HCT116 (cell line): ENCODE measurements at regions not wholly inside any gene's neighbourhood (a gene's known extent, or its start where the extent isn't known, plus 50 kb on each side); places are given as distances from the start of the nearest gene placed in this dataset.

Source experiments
- ATAC-seq: fragments of 200-7000 bp; cut with Tn5 transposase; 2 replicates; pipeline ENCODE4 v1.9.1; 2020; ENCODE audit warnings: mild to moderate bottlenecking, moderate library complexity
- BruUV-seq: library from RNA; stranded (reverse); fragments of 400-500 nt; replicated peaks from 2 replicates; lab custom pipeline; 2021; lab: Mats Ljungman, UMichigan
- CTCF ChIA-PET: fragments of 300-600 bp; sonication (Branson Sonifier 250); formaldehyde crosslinking; loops from one replicate; lab custom pipeline; 2021; ENCODE audit warnings: antibody characterized with exemption; lab: Charles Lee
- POLR2A ChIA-PET: fragments of 300-600, 350-600 bp; sonication (Branson Sonifier 250); formaldehyde crosslinking; loops from one replicate; lab custom pipeline; 2021; ENCODE audit warnings: antibody characterized with exemption; lab: Charles Lee
- RAD21 ChIA-PET, 2 experiments: fragments of 300-600 bp; sonication (Branson Sonifier 250); formaldehyde crosslinking; loops; one replicate each; lab custom pipeline; 2023; ENCODE audit warnings: low total read pairs in 2 of 2; ENCODE audit not compliant: uncharacterized antibody in 2 of 2, unreplicated experiment in 2 of 2, low non-redundant PET in 1 of 2; lab: Charles Lee
- DNase-seq: peaks from one replicate; pipeline ENCODE4 v3.0.0-alpha.2; 2010; ENCODE audit warnings: low read depth, low spot score
- H2AFZ ChIP-seq: fragments of 200-600 bp; shearing (Covaris generic), sonication (generic); 2 replicates; pipeline ENCODE4 v1.6.1; 2017; ENCODE audit warnings: low read depth, mixed run types, mixed read lengths, antibody characterized with exemption, low read length; ENCODE audit not compliant: poor library complexity, severe bottlenecking
- H3K27ac ChIP-seq: 2 replicates; pipeline ENCODE4 v1.5.1; 2012; ENCODE audit warnings: low read depth, low read length
- H3K27me3 ChIP-seq: fragments of 200-600 bp; sonication (generic); 2 replicates; pipeline ENCODE4 v1.6.1; 2016; ENCODE audit warnings: mixed run types, low read length, mixed read lengths; ENCODE audit not compliant: insufficient read depth
- H3K36me3 ChIP-seq, 2 experiments: fragments of 200-500 bp in 1 of 2; fragments of 200-600 bp in 1 of 2; sonication (Bioruptor generic) in 1 of 2; sonication (generic) in 1 of 2; 2 replicates each; pipeline versions ENCODE4 v1.5.1 to v1.6.1; 2014 to 2016; ENCODE audit warnings: low read length in 2 of 2, inconsistent platforms in 1 of 2, mixed read lengths in 1 of 2, mixed run types in 1 of 2; ENCODE audit not compliant: insufficient read depth in 2 of 2, control insufficient read depth in 1 of 2
- H3K4me1 ChIP-seq, 2 experiments: fragments of 200-600 bp in 1 of 2; sonication (generic) in 1 of 2; 2 replicates each; pipeline versions ENCODE4 v1.5.1 to v1.6.1; 2012 to 2017; ENCODE audit warnings: low read length in 2 of 2, inconsistent platforms in 1 of 2, mild to moderate bottlenecking in 1 of 2, mixed read lengths in 1 of 2, mixed run types in 1 of 2, moderate library complexity in 1 of 2; ENCODE audit not compliant: insufficient read depth in 2 of 2, control insufficient read depth in 1 of 2
- H3K4me2 ChIP-seq: fragments of 200-600 bp; sonication (generic); 2 replicates; pipeline ENCODE4 v1.6.1; 2017; ENCODE audit warnings: mixed run types, low read length, mixed read lengths
- H3K4me3 ChIP-seq, 2 experiments: fragments of 200-600 bp in 1 of 2; sonication (generic) in 1 of 2; replicated peaks in 1 of 2; 2 replicates each; pipeline ENCODE4 v1.5.1; 2011 to 2016; ENCODE audit warnings: low read length in 2 of 2, control low read depth in 1 of 2, low read depth in 1 of 2, mild to moderate bottlenecking in 1 of 2, mixed read lengths in 1 of 2, mixed run types in 1 of 2
- H3K79me2 ChIP-seq: fragments of 200-600 bp; sonication (generic); 2 replicates; pipeline ENCODE4 v1.6.1; 2017; ENCODE audit warnings: mild to moderate bottlenecking, mixed run types, low read length, moderate library complexity, mixed read lengths; ENCODE audit not compliant: insufficient read depth
- H3K9ac ChIP-seq: fragments of 200-600 bp; sonication (generic); 2 replicates; pipeline ENCODE4 v1.6.1; 2016; ENCODE audit warnings: low read length, mixed read lengths
- H3K9me2 ChIP-seq: fragments of 200-600 bp; sonication (generic), shearing (Covaris generic); 2 replicates; pipeline ENCODE4 v1.6.1; 2017; ENCODE audit warnings: mixed run types, mild to moderate bottlenecking, moderate library complexity; ENCODE audit not compliant: insufficient read depth
- H3K9me3 ChIP-seq, 2 experiments: fragments of 200-500 bp in 1 of 2; fragments of 200-600 bp in 1 of 2; sonication (Bioruptor generic) in 1 of 2; sonication (generic) in 1 of 2; 2 replicates each; pipeline ENCODE4 v1.6.1; 2014 to 2017; ENCODE audit warnings: low read length in 2 of 2, mixed read lengths in 2 of 2, inconsistent platforms in 1 of 2, low read depth in 1 of 2, mild to moderate bottlenecking in 1 of 2, mixed run types in 1 of 2, moderate library complexity in 1 of 2; ENCODE audit not compliant: control insufficient read depth in 1 of 2, insufficient read depth in 1 of 2
- H4K20me1 ChIP-seq: fragments of 200-600 bp; sonication (generic), shearing (Covaris generic); 2 replicates; pipeline ENCODE4 v1.6.1; 2017; ENCODE audit warnings: mixed run types, mild to moderate bottlenecking, moderate library complexity; ENCODE audit not compliant: insufficient read depth
- CBX3 ChIP-seq: IDR thresholded peaks from 2 replicates; pipeline ENCODE4 v1.6.1; 2012; ENCODE audit warnings: low read depth
- EGR1 ChIP-seq: IDR thresholded peaks from 2 replicates; pipeline ENCODE4 v1.6.1; 2012; ENCODE audit warnings: low read depth
- ELF1 ChIP-seq: IDR thresholded peaks from 2 replicates; pipeline ENCODE4 v1.6.1; 2012; ENCODE audit warnings: low read depth, borderline replicate concordance
- EZH2 ChIP-seq: fragments of 200-600 bp; sonication (generic); IDR thresholded peaks from 2 replicates; pipeline ENCODE4 v1.6.1; 2017; ENCODE audit warnings: antibody characterized with exemption, mixed run types
- FOSL1 ChIP-seq: IDR thresholded peaks from 2 replicates; pipeline ENCODE4 v1.6.1; 2012; ENCODE audit warnings: low read depth
- JUND ChIP-seq: IDR thresholded peaks from 2 replicates; pipeline ENCODE4 v1.6.1; 2012
- POLR2AphosphoS5 ChIP-seq: IDR thresholded peaks from 2 replicates; pipeline ENCODE4 v1.6.1; 2011; ENCODE audit warnings: mild to moderate bottlenecking, low read depth, low read length, moderate library complexity
- SP1 ChIP-seq: IDR thresholded peaks from 2 replicates; pipeline ENCODE4 v1.6.1; 2012; ENCODE audit warnings: low read depth
- TCF7L2 ChIP-seq: IDR thresholded peaks from 2 replicates; pipeline ENCODE4 v1.7.0; 2011; ENCODE audit warnings: borderline replicate concordance, inconsistent platforms; ENCODE audit not compliant: insufficient read depth, insufficient read length; ENCODE audit errors: extremely low read depth
- YY1 ChIP-seq: IDR thresholded peaks from 2 replicates; pipeline ENCODE4 v1.6.1; 2011; ENCODE audit warnings: low read length, low read depth, moderate library complexity, mild to moderate bottlenecking; ENCODE audit not compliant: insufficient replicate concordance; ENCODE audit errors: extremely low read depth
- ZBTB33 ChIP-seq: IDR thresholded peaks from 2 replicates; pipeline ENCODE4 v1.6.1; 2011; ENCODE audit warnings: mild to moderate bottlenecking, low read length, moderate library complexity; ENCODE audit not compliant: insufficient replicate concordance; ENCODE audit errors: extremely low read depth
- ZFX ChIP-seq: fragments of 450-650 bp; IDR thresholded peaks from 2 replicates; pipeline ENCODE4 v1.6.1; 2017
- intact Hi-C: fragments of 100-400 bp; cut with micrococcal nuclease; formaldehyde crosslinking; loops from 2 replicates; pipeline ENCODE4 v1.10.0; 2022

- TF ChIP-seq ZBTB33 = no peak
- TF ChIP-seq YY1 = no peak
- TF ChIP-seq, all 23 proteins: peak for 0
Measured at GRCh38 chr11:62054081-62054480, 69.7 kb upstream of the INCENP start (continued).

DNA sequence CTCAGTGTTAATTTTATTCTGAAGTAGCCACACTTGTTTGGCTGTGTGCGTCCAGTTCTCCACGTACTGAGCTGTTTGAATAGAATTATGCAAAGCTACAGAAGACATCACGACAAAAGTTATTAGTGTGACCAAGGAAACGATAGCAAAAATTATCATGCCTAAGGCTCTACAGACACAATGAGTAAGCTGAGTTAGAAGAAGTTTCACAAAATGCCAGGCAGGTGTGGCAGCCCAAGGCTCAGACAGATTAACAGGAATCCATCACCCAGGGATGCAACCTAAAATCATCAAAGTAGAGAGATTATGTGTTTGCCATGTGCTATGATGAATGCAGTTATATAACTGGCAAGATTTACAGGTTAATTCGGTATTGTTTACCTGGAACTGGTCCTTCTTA is 73.1 kb upstream of the INCENP start:
- intact Hi-C loops = loop anchor here (5.0 kb wide), 1 partner anchor 57 kb away; no protein-coding TSS in a partner anchor
- ChIA-PET CTCF (no interaction called here), RAD21 (no interaction called here), POLR2A (interaction anchor here (4.5 kb wide), 1 partner anchor 85 kb away, joined by 77 read pairs; the partner anchor contains the start of gene FTH1)
- H3K79me2 ChIP-seq = no peaks in the 10 kb centered on the region
- no TSS peak for BruUV-seq
- H3K9me3 ChIP-seq = no peaks in the 10 kb centered on the region
- TF ChIP-seq YY1 (no peak), ELF1 (no peak), JUND (no peak), EZH2 (no peak), POLR2AphosphoS5 (no peak), ZFX (no peak), FOSL1 (no peak), TCF7L2 (no peak), CBX3 (no peak), EGR1 (no peak), ZBTB33 (no peak), SP1 (no peak)
- H3K4me3 ChIP-seq = no peak overlapping the region
- DNase-seq = no peak
- H3K27ac ChIP-seq = no peak overlapping the region
- H3K9me2 ChIP-seq = no peaks in the 10 kb centered on the region
- H3K36me3 ChIP-seq = no peaks in the 10 kb centered on the region
- no peak overlapping the region for H3K4me2 ChIP-seq
- H3K27me3 ChIP-seq = no peaks in the 10 kb centered on the region
- ATAC-seq = no peak
- H3K9ac ChIP-seq = no peak overlapping the region
- peaks cover 43 to 56% of the 10 kb centered on the region in 2 experiments for H3K4me1 ChIP-seq
- no peaks in the 10 kb centered on the region for H4K20me1 ChIP-seq
- H2AFZ ChIP-seq = no peak overlapping the region
